ENCODE measurements at regions not wholly inside any gene's neighbourhood (a gene's known extent, or its start where the extent isn't known, plus 50 kb on each side); places are given as distances from the start of the nearest gene placed in this dataset.

DNA sequence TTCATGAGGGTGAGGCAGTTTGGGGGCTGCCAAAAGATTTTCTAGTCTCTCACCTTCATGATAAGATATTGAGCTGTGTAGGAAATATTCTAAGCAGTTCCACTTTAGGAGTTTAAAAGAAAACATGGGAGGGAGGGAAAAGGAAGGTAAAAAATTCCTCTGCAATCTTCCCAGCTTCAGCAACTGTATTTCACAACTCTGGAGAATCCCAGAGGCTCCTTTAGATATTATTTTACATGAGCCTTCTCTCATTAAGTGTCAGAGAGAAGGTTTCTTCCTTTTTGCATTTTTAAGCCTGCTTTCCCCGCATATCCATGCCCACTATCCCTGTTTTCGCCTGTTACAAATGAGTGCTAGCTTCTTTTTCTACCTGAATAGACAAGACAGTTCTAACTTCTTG is 289.4 kb downstream of the CHRM3 start:
- Histone ChIP-seq H3K4me3 (no peak overlapping the region), H3K4me1 (replicated peaks in 1 of 2) (no peaks in the 10 kb centered on the region), H3K36me3 (replicated peaks in 1 of 2) (no peaks in the 10 kb centered on the region), H3K27ac (no peak overlapping the region), H3K9me3 (replicated peaks in 1 of 3) (no peaks in the 10 kb centered on the region), H3K27me3 (no peaks in the 10 kb centered on the region)
- 86 to 89% (median 87%) methylated on average over 2 of the region's 2 CpGs for WGBS, 4 donors
- TF ChIP-seq, protein P1, sequence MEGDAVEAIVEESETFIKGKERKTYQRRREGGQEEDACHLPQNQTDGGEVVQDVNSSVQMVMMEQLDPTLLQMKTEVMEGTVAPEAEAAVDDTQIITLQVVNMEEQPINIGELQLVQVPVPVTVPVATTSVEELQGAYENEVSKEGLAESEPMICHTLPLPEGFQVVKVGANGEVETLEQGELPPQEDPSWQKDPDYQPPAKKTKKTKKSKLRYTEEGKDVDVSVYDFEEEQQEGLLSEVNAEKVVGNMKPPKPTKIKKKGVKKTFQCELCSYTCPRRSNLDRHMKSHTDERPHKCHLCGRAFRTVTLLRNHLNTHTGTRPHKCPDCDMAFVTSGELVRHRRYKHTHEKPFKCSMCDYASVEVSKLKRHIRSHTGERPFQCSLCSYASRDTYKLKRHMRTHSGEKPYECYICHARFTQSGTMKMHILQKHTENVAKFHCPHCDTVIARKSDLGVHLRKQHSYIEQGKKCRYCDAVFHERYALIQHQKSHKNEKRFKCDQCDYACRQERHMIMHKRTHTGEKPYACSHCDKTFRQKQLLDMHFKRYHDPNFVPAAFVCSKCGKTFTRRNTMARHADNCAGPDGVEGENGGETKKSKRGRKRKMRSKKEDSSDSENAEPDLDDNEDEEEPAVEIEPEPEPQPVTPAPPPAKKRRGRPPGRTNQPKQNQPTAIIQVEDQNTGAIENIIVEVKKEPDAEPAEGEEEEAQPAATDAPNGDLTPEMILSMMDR (IDR thresholded peaks at IDR 0.05) = no peak
- TF ChIP-seq POLR2A (IDR thresholded peaks at IDR 0.05) = no peak
- no peak for DNase-seq
- intact Hi-C loops (cut with DNase I) = no loop called here

DNA sequence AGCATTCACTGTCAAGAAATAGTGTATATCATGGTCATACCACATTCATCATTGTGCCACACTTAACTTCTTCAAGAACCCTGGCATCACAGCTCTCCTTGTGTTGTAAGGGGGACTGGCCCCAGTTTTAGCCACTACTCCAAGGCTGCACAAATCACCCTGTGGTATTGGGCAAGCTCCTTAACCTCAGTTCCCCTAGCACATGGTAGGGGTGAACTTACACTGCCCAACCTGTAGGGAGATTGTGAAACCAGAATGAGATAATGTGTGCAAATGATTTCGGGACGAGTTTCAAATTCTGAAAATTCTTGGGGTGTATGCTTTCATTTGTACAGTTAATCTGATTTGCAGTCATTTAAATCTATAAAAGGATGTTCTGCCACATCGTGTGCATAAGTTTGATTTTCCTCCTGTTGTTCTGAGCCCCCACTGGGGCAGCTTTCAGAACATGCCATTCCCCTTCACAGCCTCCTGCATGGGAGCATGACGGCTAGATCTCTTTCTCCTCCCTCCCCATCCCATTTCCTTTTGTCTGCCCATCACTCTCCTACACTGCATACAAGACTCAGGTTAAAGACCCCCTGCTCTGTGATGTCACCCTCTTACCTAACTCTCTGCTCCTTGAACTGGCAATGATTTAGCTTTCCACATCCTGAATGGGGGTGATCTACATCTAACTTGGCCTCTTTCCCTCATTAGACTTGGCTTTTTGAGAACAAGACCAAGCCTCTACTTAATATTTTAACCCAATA is 290.3 kb downstream of the CHRM3 start:
- no peaks in the 10 kb centered on the region for H3K27me3 ChIP-seq
- H3K9me3 ChIP-seq (replicated peaks in 1 of 3) = no peaks in the 10 kb centered on the region
- no peak overlapping the region for H3K27ac ChIP-seq
- intact Hi-C loops (cut with DNase I) = no loop called here
- WGBS, 4 donors = 61 to 77% (median 67%) methylated on average over 4 of the region's 4 CpGs
- no peaks in the 10 kb centered on the region for H3K4me1 ChIP-seq (replicated peaks in 1 of 2)
- H3K4me3 ChIP-seq = no peak overlapping the region
- DNase-seq = no peak
- TF ChIP-seq POLR2A (IDR thresholded peaks at IDR 0.05) = no peak
- TF ChIP-seq, protein P1 (IDR thresholded peaks at IDR 0.05) = no peak
- H3K36me3 ChIP-seq (replicated peaks in 1 of 2) = no peaks in the 10 kb centered on the region

DNA sequence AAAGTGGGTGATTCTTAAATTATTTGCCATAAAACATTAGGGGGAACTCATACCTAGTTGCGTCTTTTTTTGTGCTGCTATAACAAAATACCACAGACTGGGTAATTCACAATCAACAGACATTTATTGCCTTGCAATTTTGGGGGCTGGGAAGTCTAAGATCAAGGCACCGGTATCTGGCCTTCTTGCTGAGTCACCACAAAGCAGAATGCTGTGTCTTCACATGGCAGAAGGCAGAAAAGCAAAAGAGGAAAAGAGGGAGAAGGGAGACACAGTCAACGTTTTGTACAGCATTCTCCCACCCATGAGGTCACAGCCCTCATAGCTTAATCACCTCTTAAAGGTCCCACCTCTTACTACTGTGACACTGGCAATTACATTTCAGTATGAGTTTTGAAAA is 291.0 kb downstream of the CHRM3 start:
- H3K36me3 ChIP-seq (replicated peaks in 1 of 2) = no peaks in the 10 kb centered on the region
- H3K9me3 ChIP-seq (replicated peaks in 1 of 3) = no peaks in the 10 kb centered on the region
- no peak for TF ChIP-seq POLR2A (IDR thresholded peaks at IDR 0.05)
- TF ChIP-seq, protein P1 (IDR thresholded peaks at IDR 0.05) = no peak
- no peaks in the 10 kb centered on the region for H3K27me3 ChIP-seq
- intact Hi-C loops (cut with DNase I) = no loop called here
- no peak for DNase-seq
- WGBS, 4 donors = 41 to 59% (median 48%) methylated on average over 3 of the region's 3 CpGs
- H3K27ac ChIP-seq = no peak overlapping the region
- H3K4me1 ChIP-seq (replicated peaks in 1 of 2) = no peaks in the 10 kb centered on the region
- no peak overlapping the region for H3K4me3 ChIP-seq

DNA sequence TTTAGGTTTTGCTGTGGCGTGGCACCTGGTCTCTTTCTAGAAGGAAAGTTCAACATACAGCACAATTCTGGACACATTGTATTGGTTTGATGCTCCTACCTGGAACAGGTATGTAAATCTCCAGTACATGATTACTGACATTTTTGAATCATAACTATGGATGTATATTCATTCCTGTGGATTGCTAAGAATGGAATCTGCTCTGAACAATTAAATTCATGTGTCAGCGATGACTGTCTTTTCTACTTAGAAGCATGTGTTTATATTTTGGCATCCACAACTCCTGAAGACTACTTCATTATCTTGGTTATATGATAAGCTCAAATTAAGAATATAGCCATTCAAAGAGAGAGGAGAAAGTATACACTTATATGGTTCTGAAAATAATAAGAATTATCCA is 291.8 kb downstream of the CHRM3 start:
- Histone ChIP-seq H3K27me3 (no peaks in the 10 kb centered on the region), H3K36me3 (replicated peaks in 1 of 2) (no peaks in the 10 kb centered on the region), H3K4me1 (replicated peaks in 1 of 2) (no peaks in the 10 kb centered on the region), H3K9me3 (replicated peaks in 1 of 3) (no peaks in the 10 kb centered on the region), H3K4me3 (no peak overlapping the region), H3K27ac (no peak overlapping the region)
- intact Hi-C loops (cut with DNase I) = no loop called here
- WGBS, 4 donors = 88 to 93% (median 91%) methylated on average over 2 of the region's 2 CpGs
- TF ChIP-seq POLR2A (IDR thresholded peaks at IDR 0.05) = no peak
- TF ChIP-seq, protein P1 (IDR thresholded peaks at IDR 0.05) = no peak
- no peak for DNase-seq
